ENCODE measurements at regions not wholly inside any gene's neighbourhood (a gene's known extent, or its start where the extent isn't known, plus 50 kb on each side); places are given as distances from the start of the nearest gene placed in this dataset.

GRCh38 chr1:181356505-181357340 lies 126.6 kb upstream of the CACNA1E start:
- no peak overlapping the region for H3K27ac ChIP-seq
- H3K9me3 ChIP-seq = no peaks in the 10 kb centered on the region
- ATAC-seq = peak; percentile 59
- intact Hi-C loops (cut with DNase I) = no loop called here
- no peaks in the 10 kb centered on the region for H3K27me3 ChIP-seq
- no peaks in the 10 kb centered on the region for H3K4me1 ChIP-seq
- DNase-seq = no peak
- no peak overlapping the region for H3K4me3 ChIP-seq
- TF ChIP-seq CTCF (IDR thresholded peaks at IDR 0.05) = no peak
- H3K36me3 ChIP-seq = no peaks in the 10 kb centered on the region

DNA sequence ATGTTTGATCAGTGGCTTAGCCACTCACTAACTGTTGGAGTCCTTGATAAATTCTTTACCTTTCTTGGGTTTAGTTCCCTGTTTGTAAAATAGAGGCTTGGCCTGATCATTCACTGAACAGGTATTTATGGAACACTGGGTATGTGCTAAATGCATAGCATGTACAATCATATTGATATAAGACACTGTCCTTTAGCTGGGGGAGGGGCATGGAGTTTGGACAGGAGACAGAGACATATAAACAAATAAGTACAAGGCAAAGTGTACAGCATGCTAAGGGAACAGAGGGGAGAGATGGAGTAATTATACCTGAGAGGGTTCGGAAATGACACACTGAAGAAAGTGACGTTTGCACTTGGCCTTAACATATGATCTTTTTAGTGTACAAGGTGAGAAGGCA lies 124.3 kb upstream of the CACNA1E start:
- TF ChIP-seq CTCF (IDR thresholded peaks at IDR 0.05) = no peak
- intact Hi-C loops (cut with DNase I) = no loop called here
- Histone ChIP-seq H3K27me3 (no peaks in the 10 kb centered on the region), H3K4me3 (no peak overlapping the region), H3K27ac (no peak overlapping the region), H3K9me3 (no peaks in the 10 kb centered on the region), H3K36me3 (no peaks in the 10 kb centered on the region), H3K4me1 (no peaks in the 10 kb centered on the region)
- ATAC-seq (no peak), DNase-seq (no peak)

GRCh38 chr1:181364801-181365200 lies 118.5 kb upstream of the CACNA1E start:
- intact Hi-C loops (cut with DNase I) = no loop called here
- H3K36me3 ChIP-seq = no peaks in the 10 kb centered on the region
- ATAC-seq (no peak), DNase-seq (no peak)
- H3K9me3 ChIP-seq = no peaks in the 10 kb centered on the region
- no peaks in the 10 kb centered on the region for H3K4me1 ChIP-seq
- H3K27me3 ChIP-seq = no peaks in the 10 kb centered on the region
- TF ChIP-seq CTCF (IDR thresholded peaks at IDR 0.05) = no peak
- no peak overlapping the region for H3K4me3 ChIP-seq
- no peak overlapping the region for H3K27ac ChIP-seq

GRCh38 chr1:181366910-181367309 lies 116.4 kb upstream of the CACNA1E start:
- ATAC-seq (no peak), DNase-seq (no peak)
- no peaks in the 10 kb centered on the region for H3K36me3 ChIP-seq
- no peaks in the 10 kb centered on the region for H3K4me1 ChIP-seq
- H3K4me3 ChIP-seq = no peak overlapping the region
- intact Hi-C loops (cut with DNase I) = no loop called here
- H3K27ac ChIP-seq = no peak overlapping the region
- TF ChIP-seq CTCF (IDR thresholded peaks at IDR 0.05) = no peak
- no peaks in the 10 kb centered on the region for H3K27me3 ChIP-seq
- H3K9me3 ChIP-seq = peaks cover 0 to 2% of the 10 kb centered on the region in 2 donors

- Histone ChIP-seq H3K9me3 (peaks cover 0 to 9% of the 10 kb centered on the region in 2 donors), H3K27me3 (no peaks in the 10 kb centered on the region), H3K4me3 (no peak overlapping the region), H3K27ac (no peak overlapping the region), H3K4me1 (no peaks in the 10 kb centered on the region), H3K36me3 (no peaks in the 10 kb centered on the region)
- intact Hi-C loops (cut with DNase I) = no loop called here
- DNase-seq (no peak), ATAC-seq (no peak)
- TF ChIP-seq CTCF (IDR thresholded peaks at IDR 0.05) = no peak
Measured at GRCh38 chr1:181369416-181369815, 113.9 kb upstream of the CACNA1E start.
